ENCODE measurements at regions not wholly inside any gene's neighbourhood (a gene's known extent, or its start where the extent isn't known, plus 50 kb on each side); places are given as distances from the start of the nearest gene placed in this dataset.

DNA sequence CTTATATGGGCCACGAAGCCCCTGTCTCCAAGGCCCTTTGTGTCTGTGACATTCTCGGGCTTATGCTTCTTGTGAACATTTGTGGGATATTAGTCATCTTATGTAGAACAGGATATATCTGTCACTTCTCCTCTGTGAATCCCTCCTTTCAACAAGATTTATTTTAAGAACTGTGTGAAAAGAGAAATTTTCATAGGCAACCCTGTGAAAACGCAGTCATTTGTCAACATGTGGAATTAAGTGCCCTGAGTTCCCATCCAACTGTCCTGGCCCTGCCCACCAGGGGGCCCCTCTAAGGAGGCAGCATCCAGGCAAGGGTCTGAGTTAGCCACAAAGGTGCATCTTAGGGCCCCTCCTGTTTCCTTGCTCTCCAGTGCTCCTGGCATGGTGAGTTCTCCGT lies 76.8 kb upstream of the CHRNA7 start:
- no peaks in the 10 kb centered on the region for H3K79me2 ChIP-seq (ENCODE audit: control insufficient read depth, insufficient read depth, low read length)
- H3K4me3 ChIP-seq (replicated peaks in 1 of 4; ENCODE audit: control extremely low read depth in 1 of 4, insufficient read depth in 1 of 4, low read depth in 3 of 4, low read length in 4 of 4): no peak overlapping the region
- H3K4me2 ChIP-seq (ENCODE audit: extremely low read depth, insufficient read depth, low read length): no peak overlapping the region
- no peak overlapping the region for H3K27ac ChIP-seq (ENCODE audit: insufficient read depth, low read length)
- TF ChIP-seq CTCF (conservative IDR thresholded peaks at IDR 0.05 in 1 of 2, IDR thresholded peaks at IDR 0.05 in 1 of 2; ENCODE audit: low read depth in 1 of 2, low read length in 2 of 2) (no peak), EZH2 (IDR thresholded peaks at IDR 0.05; ENCODE audit: low read length, missing control alignments) (no peak)
- no peaks in the 10 kb centered on the region for H3K4me1 ChIP-seq (ENCODE audit: control insufficient read depth, extremely low read depth, insufficient read depth, low read length)
- no peaks in the 10 kb centered on the region for H3K27me3 ChIP-seq (ENCODE audit: control insufficient read depth, insufficient read depth, low read length)
- H3K9me3 ChIP-seq (ENCODE audit: control insufficient read depth, insufficient read depth, low read depth, low read length): no peaks in the 10 kb centered on the region
- no peak for DNase-seq (ENCODE audit: low read depth in 2 of 2)
- H3K36me3 ChIP-seq (ENCODE audit: control insufficient read depth, insufficient read depth, low read length): no peaks in the 10 kb centered on the region
- H3K9ac ChIP-seq (ENCODE audit: insufficient read depth, low read length): no peak overlapping the region
- no peak overlapping the region for H2AFZ ChIP-seq (ENCODE audit: low read length)
- H4K20me1 ChIP-seq (ENCODE audit: control insufficient read depth, extremely low read depth, insufficient read depth, low read length): no peaks in the 10 kb centered on the region

DNA sequence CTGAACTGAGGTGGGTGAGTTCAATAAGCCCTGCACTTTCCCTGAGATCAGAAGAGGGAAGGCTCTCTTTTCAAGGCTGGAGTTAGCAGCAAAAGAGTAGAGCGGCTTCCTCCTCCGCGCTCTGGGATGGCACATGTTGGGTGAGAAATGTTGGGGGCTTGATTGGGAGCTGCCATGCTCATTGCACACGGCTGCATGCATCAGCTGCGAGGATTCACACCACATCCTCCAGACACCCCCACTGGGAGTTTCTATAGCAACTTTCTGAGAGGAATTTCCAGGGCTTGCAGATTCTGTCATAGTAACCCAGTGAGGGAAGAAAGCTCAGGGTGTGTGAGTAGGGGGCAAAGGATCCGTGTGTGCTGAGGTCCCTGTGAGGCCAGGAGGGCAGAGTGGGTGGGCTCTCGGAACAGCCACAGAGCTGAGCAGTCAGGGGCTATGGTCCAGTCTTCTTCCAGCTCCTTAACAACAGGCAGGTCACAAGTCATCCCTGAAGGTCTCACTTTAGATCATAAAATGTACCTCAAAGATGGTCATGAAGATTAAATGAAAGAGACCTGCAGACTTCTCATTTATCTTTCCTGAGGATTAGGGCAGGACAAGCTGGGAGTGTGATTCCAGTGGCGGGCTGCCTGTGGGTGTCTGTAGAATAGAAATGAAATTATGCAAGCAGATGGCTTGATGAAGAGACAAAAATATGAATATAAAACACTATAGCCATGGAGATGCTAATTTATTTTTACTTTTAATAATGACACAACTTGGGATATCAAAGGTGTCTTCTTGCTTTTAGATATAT lies 75.7 kb upstream of the CHRNA7 start:
- no peak for DNase-seq (ENCODE audit: low read depth in 2 of 2)
- TF ChIP-seq CTCF (conservative IDR thresholded peaks at IDR 0.05 in 1 of 2, IDR thresholded peaks at IDR 0.05 in 1 of 2; ENCODE audit: low read depth in 1 of 2, low read length in 2 of 2) (no peak), EZH2 (IDR thresholded peaks at IDR 0.05; ENCODE audit: low read length, missing control alignments) (no peak)
- no peaks in the 10 kb centered on the region for H3K36me3 ChIP-seq (ENCODE audit: control insufficient read depth, insufficient read depth, low read length)
- H3K27me3 ChIP-seq (ENCODE audit: control insufficient read depth, insufficient read depth, low read length): no peaks in the 10 kb centered on the region
- H3K79me2 ChIP-seq (ENCODE audit: control insufficient read depth, insufficient read depth, low read length): no peaks in the 10 kb centered on the region
- H3K4me1 ChIP-seq (ENCODE audit: control insufficient read depth, extremely low read depth, insufficient read depth, low read length): no peaks in the 10 kb centered on the region
- H3K27ac ChIP-seq (ENCODE audit: insufficient read depth, low read length): no peak overlapping the region
- no peaks in the 10 kb centered on the region for H4K20me1 ChIP-seq (ENCODE audit: control insufficient read depth, extremely low read depth, insufficient read depth, low read length)
- no peak overlapping the region for H2AFZ ChIP-seq (ENCODE audit: low read length)
- no peak overlapping the region for H3K9ac ChIP-seq (ENCODE audit: insufficient read depth, low read length)
- no peaks in the 10 kb centered on the region for H3K9me3 ChIP-seq (ENCODE audit: control insufficient read depth, insufficient read depth, low read depth, low read length)
- H3K4me3 ChIP-seq (replicated peaks in 1 of 4; ENCODE audit: control extremely low read depth in 1 of 4, insufficient read depth in 1 of 4, low read depth in 3 of 4, low read length in 4 of 4): no peak overlapping the region
- H3K4me2 ChIP-seq (ENCODE audit: extremely low read depth, insufficient read depth, low read length): no peak overlapping the region

DNA sequence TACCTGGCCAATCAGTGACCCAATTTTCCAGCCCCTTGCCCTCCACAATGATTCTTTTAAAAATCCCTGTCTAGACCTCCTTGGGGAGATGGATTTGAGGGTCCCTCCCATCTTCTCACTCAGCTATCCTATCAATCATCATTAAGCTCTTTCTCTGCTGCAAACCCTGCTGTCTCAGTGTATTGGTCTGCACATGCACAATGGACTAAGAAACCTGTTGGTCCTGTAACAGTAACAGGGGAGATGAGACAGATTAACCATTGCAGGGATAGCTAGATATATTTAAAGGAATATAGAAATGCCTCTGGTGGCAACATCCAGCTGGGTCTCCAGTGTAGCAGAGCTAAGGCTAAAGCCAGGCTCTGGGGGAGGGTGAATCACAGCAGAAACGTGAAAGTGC lies 74.6 kb upstream of the CHRNA7 start:
- DNase-seq (ENCODE audit: low read depth in 2 of 2): no peak
- H3K9ac ChIP-seq (ENCODE audit: insufficient read depth, low read length): no peak overlapping the region
- H3K4me2 ChIP-seq (ENCODE audit: extremely low read depth, insufficient read depth, low read length): no peak overlapping the region

More for the DNA sequence above, 74.6 kb upstream of the CHRNA7 start:
- no peak for TF ChIP-seq EZH2 (IDR thresholded peaks at IDR 0.05; ENCODE audit: low read length, missing control alignments)
- no peak for TF ChIP-seq CTCF (conservative IDR thresholded peaks at IDR 0.05 in 1 of 2, IDR thresholded peaks at IDR 0.05 in 1 of 2; ENCODE audit: low read depth in 1 of 2, low read length in 2 of 2)
- Histone ChIP-seq H3K27ac (ENCODE audit: insufficient read depth, low read length) (no peak overlapping the region), H3K36me3 (ENCODE audit: control insufficient read depth, insufficient read depth, low read length) (no peaks in the 10 kb centered on the region), H2AFZ (ENCODE audit: low read length) (no peak overlapping the region), H3K4me3 (replicated peaks in 1 of 4; ENCODE audit: control extremely low read depth in 1 of 4, insufficient read depth in 1 of 4, low read depth in 3 of 4, low read length in 4 of 4) (no peak overlapping the region), H3K27me3 (ENCODE audit: control insufficient read depth, insufficient read depth, low read length) (no peaks in the 10 kb centered on the region), H3K4me1 (ENCODE audit: control insufficient read depth, extremely low read depth, insufficient read depth, low read length) (no peaks in the 10 kb centered on the region), H3K9me3 (ENCODE audit: control insufficient read depth, insufficient read depth, low read depth, low read length) (no peaks in the 10 kb centered on the region), H3K79me2 (ENCODE audit: control insufficient read depth, insufficient read depth, low read length) (no peaks in the 10 kb centered on the region), H4K20me1 (ENCODE audit: control insufficient read depth, extremely low read depth, insufficient read depth, low read length) (no peaks in the 10 kb centered on the region)
